NT2/D1 (cell line): ENCODE measurements at regions not wholly inside any gene's neighbourhood (a gene's known extent, or its start where the extent isn't known, plus 50 kb on each side); places are given as distances from the start of the nearest gene placed in this dataset.

Source experiments
- SUZ12 ChIP-seq: IDR thresholded peaks from 2 replicates; pipeline ENCODE4 v1.6.1; 2011; ENCODE audit not compliant: insufficient read length, insufficient read depth; ENCODE audit errors: extremely low read depth
- YY1 ChIP-seq: IDR thresholded peaks from 2 replicates; pipeline ENCODE4 v1.6.1; 2011; ENCODE audit not compliant: insufficient read length, insufficient read depth
- ZNF274 ChIP-seq: IDR thresholded peaks from 2 replicates; pipeline ENCODE4 v1.6.1; 2011; ENCODE audit warnings: mild to moderate bottlenecking, low read depth, low read length

- TF ChIP-seq YY1 (no peak), ZNF274 (no peak), SUZ12 (no peak)
Observed at GRCh38 chrX:115900425-115900824, 270.1 kb upstream of the AGTR2 start.
